PC-9 (cell line): ENCODE measurements at regions not wholly inside any gene's neighbourhood (a gene's known extent, or its start where the extent isn't known, plus 50 kb on each side); places are given as distances from the start of the nearest gene placed in this dataset.

Experiments
- BruUV-seq: library from RNA; stranded (reverse); fragments of 400-500 nt; replicated peaks from 2 replicates; lab custom pipeline; 2021; lab: Mats Ljungman, UMichigan
- CTCF ChIA-PET: fragments of 300-600 bp; sonication (Branson Sonifier 250); formaldehyde crosslinking; loops from one replicate; lab custom pipeline; 2022; ENCODE audit warnings: antibody characterized with exemption; lab: Charles Lee
- POLR2A ChIA-PET: fragments of 300-600 bp; sonication (Branson Sonifier 250); formaldehyde crosslinking; loops from one replicate; lab custom pipeline; 2022; ENCODE audit warnings: antibody characterized with exemption; ENCODE audit not compliant: unreplicated experiment; lab: Charles Lee
- DNase-seq, 2 experiments: peaks; one replicate each; pipeline versions ENCODE4 v3.0.0 to v3.0.0-alpha.2; 2015 to 2022; ENCODE audit warnings: mixed read lengths in 1 of 2
- H2AFZ ChIP-seq: fragments of 200-600 bp; sonication (generic); 2 replicates; pipeline ENCODE4 v1.8.1; 2017; ENCODE audit warnings: antibody characterized with exemption
- H3F3A ChIP-seq: fragments of 200-600 bp; sonication (generic); 2 replicates; pipeline ENCODE4 v1.8.1; 2017; ENCODE audit warnings: antibody characterized with exemption, mild to moderate bottlenecking, low read depth; ENCODE audit not compliant: insufficient read depth
- H3K27ac ChIP-seq: fragments of 200-600 bp; sonication (generic); 2 replicates; pipeline ENCODE4 v1.6.1; 2016; ENCODE audit warnings: mixed run types
- H3K27me3 ChIP-seq: fragments of 200-600 bp; sonication (generic); 2 replicates; pipeline ENCODE4 v1.6.1; 2016; ENCODE audit warnings: low read depth, mixed run types; ENCODE audit not compliant: insufficient read depth
- H3K36me3 ChIP-seq: fragments of 200-600 bp; sonication (generic); 2 replicates; pipeline ENCODE4 v1.6.1; 2016; ENCODE audit warnings: low read depth, mixed run types
- H3K4me1 ChIP-seq: fragments of 200-600 bp; sonication (generic); replicated peaks from 2 replicates; pipeline ENCODE4 v1.6.1; 2016; ENCODE audit warnings: mixed run types; ENCODE audit not compliant: insufficient read depth
- H3K4me2 ChIP-seq: fragments of 200-600 bp; sonication (generic); 2 replicates; pipeline ENCODE4 v1.6.1; 2017; ENCODE audit warnings: mixed run types
- H3K4me3 ChIP-seq: fragments of 200-600 bp; sonication (generic); 2 replicates; pipeline ENCODE4 v1.6.1; 2016; ENCODE audit warnings: mixed run types
- H3K79me2 ChIP-seq: fragments of 200-600 bp; sonication (generic); 2 replicates; pipeline ENCODE4 v1.6.1; 2017; ENCODE audit warnings: low read depth, mixed run types
- H3K9me2 ChIP-seq: fragments of 200-600 bp; sonication (generic); 2 replicates; pipeline ENCODE4 v1.8.1; 2017; ENCODE audit warnings: mild to moderate bottlenecking; ENCODE audit not compliant: insufficient read depth
- H3K9me3 ChIP-seq: fragments of 200-600 bp; sonication (generic); 2 replicates; pipeline ENCODE4 v1.8.1; 2016; ENCODE audit warnings: low read depth; ENCODE audit not compliant: insufficient read depth
- H4K20me1 ChIP-seq: fragments of 200-600 bp; sonication (generic); 2 replicates; pipeline ENCODE4 v1.8.1; 2017; ENCODE audit not compliant: insufficient read depth
- CTCF ChIP-seq: fragments of 200-600 bp; sonication (generic); conservative IDR thresholded peaks from 2 replicates; pipeline ENCODE4 v1.6.1; 2017; ENCODE audit warnings: mixed run types, antibody characterized with exemption, mild to moderate bottlenecking, moderate library complexity
- EZH2 ChIP-seq: fragments of 200-600 bp; sonication (generic); IDR thresholded peaks from 2 replicates; pipeline ENCODE4 v1.8.0; 2017; ENCODE audit warnings: antibody characterized with exemption, low read depth
- intact Hi-C: fragments of 100-400 bp; cut with micrococcal nuclease; formaldehyde crosslinking; loops from one replicate; pipeline ENCODE4 v1.10.0; 2022; ENCODE audit not compliant: unreplicated experiment

- Histone ChIP-seq H4K20me1 (no peaks in the 10 kb centered on the region), H3K36me3 (no peaks in the 10 kb centered on the region), H3K79me2 (no peaks in the 10 kb centered on the region), H3K27me3 (no peaks in the 10 kb centered on the region), H2AFZ (no peak overlapping the region), H3K27ac (no peak overlapping the region), H3K9me3 (no peaks in the 10 kb centered on the region), H3K9me2 (no peaks in the 10 kb centered on the region), H3K4me3 (no peak overlapping the region), H3F3A (no peaks in the 10 kb centered on the region), H3K4me2 (no peak overlapping the region), H3K4me1 (no peaks in the 10 kb centered on the region)
- POLR2A ChIA-PET = no interaction called here
- no peak for DNase-seq
- intact Hi-C loops = no loop called here
- CTCF ChIA-PET = no interaction called here
- BruUV-seq = no TSS peak
- TF ChIP-seq EZH2 (no peak), CTCF (no peak)
These were observed 250.3 kb upstream of the SOX2 start for GRCh38 chr3:181461381-181461780.

GRCh38 chr3:181459516-181459915 lies 252.2 kb upstream of the SOX2 start:
- no peak overlapping the region for H3K27ac ChIP-seq
- no TSS peak for BruUV-seq
- no peaks in the 10 kb centered on the region for H3K9me3 ChIP-seq
- no peaks in the 10 kb centered on the region for H3F3A ChIP-seq
- no peak for TF ChIP-seq CTCF
- no peaks in the 10 kb centered on the region for H3K4me1 ChIP-seq
- no peaks in the 10 kb centered on the region for H3K9me2 ChIP-seq
- H3K36me3 ChIP-seq = no peaks in the 10 kb centered on the region
- DNase-seq = no peak
- H3K79me2 ChIP-seq = no peaks in the 10 kb centered on the region
- no peaks in the 10 kb centered on the region for H4K20me1 ChIP-seq
- no peak overlapping the region for H2AFZ ChIP-seq
- intact Hi-C loops = no loop called here
- no peaks in the 10 kb centered on the region for H3K27me3 ChIP-seq
- ChIA-PET CTCF (interaction anchor here (0.6 kb wide), 1 partner anchor 82 kb away, joined by 3 read pairs; no protein-coding TSS in a partner anchor), POLR2A (no interaction called here)
- H3K4me2 ChIP-seq = no peak overlapping the region
- H3K4me3 ChIP-seq = no peak overlapping the region

DNA sequence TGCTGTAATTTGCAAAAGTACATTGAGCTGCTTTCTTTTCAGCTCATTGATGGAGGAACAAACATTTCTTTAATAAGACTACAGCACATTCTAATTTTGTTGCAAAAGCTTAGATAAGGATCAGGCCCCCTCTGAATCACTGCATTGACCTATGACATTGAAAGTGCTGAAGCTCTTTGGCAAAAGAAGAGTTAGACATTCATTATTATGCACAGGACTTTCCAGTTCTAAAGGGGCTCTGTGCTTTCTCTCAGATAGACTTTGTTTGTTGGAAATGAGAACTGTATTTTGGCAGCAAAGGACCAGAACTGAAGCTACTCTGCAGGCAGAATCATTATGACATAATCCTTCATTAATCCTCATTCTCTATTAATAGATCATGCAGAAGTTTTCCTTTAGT lies 252.9 kb upstream of the SOX2 start:
- Histone ChIP-seq H2AFZ (no peak overlapping the region), H3K9me3 (no peaks in the 10 kb centered on the region), H4K20me1 (no peaks in the 10 kb centered on the region), H3K4me2 (no peak overlapping the region), H3K4me1 (no peaks in the 10 kb centered on the region), H3F3A (no peaks in the 10 kb centered on the region), H3K27me3 (no peaks in the 10 kb centered on the region), H3K36me3 (no peaks in the 10 kb centered on the region), H3K27ac (no peak overlapping the region), H3K4me3 (no peak overlapping the region), H3K79me2 (no peaks in the 10 kb centered on the region), H3K9me2 (no peaks in the 10 kb centered on the region)
- no peak for TF ChIP-seq EZH2
- TF ChIP-seq CTCF = no peak
- ChIA-PET POLR2A (no interaction called here), CTCF (interaction anchor here (0.6 kb wide), 1 partner anchor 83 kb away, joined by 3 read pairs; no protein-coding TSS in a partner anchor)
- intact Hi-C loops = no loop called here
- DNase-seq = no peak
- BruUV-seq = no TSS peak
